H1 (cell line): ENCODE measurements at regions not wholly inside any gene's neighbourhood (a gene's known extent, or its start where the extent isn't known, plus 50 kb on each side); places are given as distances from the start of the nearest gene placed in this dataset.

ENCODE experiments used
- CTCF ChIA-PET: fragments of 300-600 bp; sonication (Branson Sonifier 250); formaldehyde crosslinking; loops from one replicate; lab custom pipeline; 2021; ENCODE audit not compliant: partially characterized antibody; lab: Charles Lee
- POLR2A ChIA-PET: fragments of 300-600 bp; sonication (Branson Sonifier 250); formaldehyde crosslinking; loops from one replicate; lab custom pipeline; 2021; ENCODE audit warnings: inconsistent platforms; ENCODE audit not compliant: partially characterized antibody; lab: Charles Lee
- DNase-seq, 2 experiments: peaks; one replicate each; pipeline versions ENCODE4 v3.0.0 to v3.0.0-alpha.2; 2010 to 2022; ENCODE audit warnings: low spot score in 2 of 2, low read depth in 1 of 2, mixed read lengths in 1 of 2
- FAIRE-seq: peaks from 2 replicates; lab custom pipeline; 2011; peaks lifted over from hg19 to GRCh38; lab: Jason Lieb, UNC
- H2AFZ ChIP-seq: 2 replicates; pipeline ENCODE4 v1.8.1; 2012; ENCODE audit warnings: low read length, inconsistent platforms
- H2AK5ac ChIP-seq: 2 replicates; pipeline ENCODE4 v1.6.1; 2013; ENCODE audit warnings: low read depth, low read length
- H2BK120ac ChIP-seq: replicated peaks from 2 replicates; pipeline ENCODE3; 2013; ENCODE audit warnings: low read depth, low read length, inconsistent platforms
- H2BK12ac ChIP-seq: 2 replicates; pipeline ENCODE4 v1.6.1; 2013; ENCODE audit warnings: low read depth, low read length
- H2BK15ac ChIP-seq: 2 replicates; pipeline ENCODE4 v1.6.1; 2013; ENCODE audit warnings: low read length
- H2BK20ac ChIP-seq: 2 replicates; pipeline ENCODE4 v1.6.1; 2013; ENCODE audit warnings: low read length
- H2BK5ac ChIP-seq: 2 replicates; pipeline ENCODE4 v1.6.1; 2013; ENCODE audit warnings: low read depth, low read length
- H3K14ac ChIP-seq: 2 replicates; pipeline ENCODE4 v1.6.1; 2013; ENCODE audit warnings: inconsistent platforms; ENCODE audit not compliant: insufficient read length
- H3K18ac ChIP-seq: 2 replicates; pipeline ENCODE4 v1.6.1; 2013; ENCODE audit warnings: low read length; ENCODE audit errors: extremely low read depth
- H3K23ac ChIP-seq: 2 replicates; pipeline ENCODE4 v1.6.1; 2013; ENCODE audit warnings: inconsistent platforms; ENCODE audit not compliant: insufficient read length
- H3K23me2 ChIP-seq: 2 replicates; pipeline ENCODE4 v1.6.1; 2013; ENCODE audit warnings: low read depth, low read length
- H3K27ac ChIP-seq: 2 replicates; pipeline ENCODE4 v1.6.1; 2011; ENCODE audit warnings: low read depth, low read length, inconsistent platforms
- H3K27me3 ChIP-seq, 4 experiments: replicated peaks in 1 of 4; 1 replicate in 1 of 4; 2 replicates in 3 of 4; pipeline versions ENCODE4 v1.6.1 to v1.8.1; 2011 to 2013; ENCODE audit warnings: low read length in 3 of 4, mild to moderate bottlenecking in 3 of 4, inconsistent platforms in 2 of 4, mixed read lengths in 2 of 4, moderate library complexity in 1 of 4; ENCODE audit not compliant: control insufficient read depth in 3 of 4, insufficient read depth in 3 of 4; ENCODE audit errors: extremely low read depth in 1 of 4
- H3K36me3 ChIP-seq, 4 experiments: 2 replicates each; pipeline versions ENCODE4 v1.6.1 to v1.8.1; 2011 to 2013; ENCODE audit warnings: mild to moderate bottlenecking in 4 of 4, low read length in 3 of 4, moderate library complexity in 2 of 4, control low read depth in 1 of 4, inconsistent platforms in 1 of 4; ENCODE audit not compliant: insufficient read depth in 4 of 4, control insufficient read depth in 2 of 4
- H3K4ac ChIP-seq: replicated peaks from 2 replicates; pipeline ENCODE3; 2013; ENCODE audit warnings: low read length, low read depth, mixed read lengths, inconsistent platforms; ENCODE audit not compliant: insufficient read length
- H3K4me1 ChIP-seq, 4 experiments: replicated peaks in 1 of 4; 1 replicate in 1 of 4; 2 replicates in 3 of 4; pipeline versions ENCODE4 v1.6.1 to v1.8.1; 2011 to 2013; ENCODE audit warnings: low read length in 3 of 4, inconsistent platforms in 2 of 4, mixed read lengths in 1 of 4; ENCODE audit not compliant: insufficient read depth in 4 of 4, control insufficient read depth in 3 of 4
- H3K4me2 ChIP-seq, 2 experiments: 2 replicates each; pipeline versions ENCODE4 v1.6.1 to v1.8.1; 2011 to 2013; ENCODE audit warnings: low read depth in 2 of 2, low read length in 2 of 2, control low read depth in 1 of 2, inconsistent platforms in 1 of 2, mild to moderate bottlenecking in 1 of 2; ENCODE audit not compliant: insufficient read depth in 1 of 2
- H3K4me3 ChIP-seq, 4 experiments: fragments of 200-600, 300-600 bp in 1 of 4; sonication (generic), shearing (Covaris generic), sonication (Bioruptor Twin) in 1 of 4; 2 replicates each; pipeline versions ENCODE4 v1.5.1 to v1.8.1; 2011 to 2016; ENCODE audit warnings: low read length in 4 of 4, low read depth in 3 of 4, control low read depth in 2 of 4, inconsistent platforms in 2 of 4, mild to moderate bottlenecking in 2 of 4, mixed read lengths in 1 of 4, moderate library complexity in 1 of 4; ENCODE audit not compliant: insufficient read depth in 2 of 4; ENCODE audit errors: extremely low read depth in 1 of 4
- H3K56ac ChIP-seq: replicated peaks from 2 replicates; pipeline ENCODE3; 2013; ENCODE audit warnings: low read depth, mild to moderate bottlenecking, mixed read lengths, low read length, inconsistent platforms; ENCODE audit not compliant: insufficient read length
- H3K79me1 ChIP-seq: 2 replicates; pipeline ENCODE4 v1.6.1; 2013; ENCODE audit warnings: low read depth, low read length, control low read depth
- H3K79me2 ChIP-seq, 2 experiments: 2 replicates each; pipeline versions ENCODE4 v1.6.1 to v1.8.1; 2012 to 2013; ENCODE audit warnings: low read length in 2 of 2, mild to moderate bottlenecking in 2 of 2, inconsistent platforms in 1 of 2; ENCODE audit not compliant: insufficient read depth in 2 of 2, control insufficient read depth in 1 of 2
- H3K9ac ChIP-seq, 4 experiments: replicated peaks in 1 of 4; 1 replicate in 1 of 4; 2 replicates in 3 of 4; pipeline versions ENCODE4 v1.6.1 to v1.8.1; 2011 to 2013; ENCODE audit warnings: low read depth in 3 of 4, low read length in 3 of 4, control low read depth in 2 of 4, mild to moderate bottlenecking in 2 of 4, moderate library complexity in 2 of 4, inconsistent platforms in 1 of 4; ENCODE audit errors: extremely low read depth in 1 of 4
- H3K9me3 ChIP-seq, 2 experiments: 2 replicates each; pipeline versions ENCODE4 v1.6.1 to v1.8.1; 2012 to 2013; ENCODE audit warnings: mild to moderate bottlenecking in 2 of 2, moderate library complexity in 2 of 2, control low read depth in 1 of 2, inconsistent platforms in 1 of 2, low read depth in 1 of 2, low read length in 1 of 2, mixed read lengths in 1 of 2; ENCODE audit not compliant: insufficient read depth in 2 of 2
- H4K20me1 ChIP-seq, 2 experiments: replicated peaks in 1 of 2; 2 replicates each; pipeline versions ENCODE3 to v1.8.1; 2011 to 2013; ENCODE audit warnings: inconsistent platforms in 2 of 2, low read length in 2 of 2, mild to moderate bottlenecking in 1 of 2; ENCODE audit not compliant: insufficient read depth in 2 of 2, control insufficient read depth in 1 of 2
- H4K5ac ChIP-seq: 2 replicates; pipeline ENCODE4 v1.6.1; 2013; ENCODE audit warnings: low read length, low read depth, mixed read lengths, inconsistent platforms; ENCODE audit not compliant: insufficient read length
- H4K8ac ChIP-seq: 2 replicates; pipeline ENCODE4 v1.8.0; 2013; ENCODE audit warnings: mild to moderate bottlenecking, moderate library complexity, low read length, inconsistent platforms; ENCODE audit not compliant: insufficient read depth; ENCODE audit errors: extremely low read depth
- H4K91ac ChIP-seq: replicated peaks from 2 replicates; pipeline ENCODE3; 2013; ENCODE audit warnings: low read length, mixed read lengths, inconsistent platforms; ENCODE audit not compliant: insufficient read length
- CHD2 ChIP-seq: IDR thresholded peaks from 2 replicates; pipeline ENCODE4 v1.6.1; 2012; ENCODE audit warnings: low read length, improper control_type of control experiment
- KDM1A ChIP-seq: fragments of 200-600, 300-600 bp; sonication (generic); IDR thresholded peaks from 2 replicates; pipeline ENCODE4 v1.7.1; 2016; ENCODE audit warnings: mild to moderate bottlenecking, low read length, borderline replicate concordance
- KDM4A ChIP-seq: IDR thresholded peaks from one replicate; pipeline ENCODE4 v1.7.1; 2012; ENCODE audit warnings: low read depth, mild to moderate bottlenecking, moderate library complexity, low read length, inconsistent platforms; ENCODE audit not compliant: severe bottlenecking
- POLR2A ChIP-seq, 2 experiments: IDR thresholded peaks; 1 replicate in 1 of 2; 2 replicates in 1 of 2; pipeline ENCODE4 v1.6.1; 2011; ENCODE audit warnings: low read depth in 2 of 2, low read length in 2 of 2, mild to moderate bottlenecking in 2 of 2; ENCODE audit errors: control extremely low read depth in 1 of 2
- POU5F1 ChIP-seq: IDR thresholded peaks from 2 replicates; pipeline ENCODE4 v1.6.1; 2011; ENCODE audit warnings: low read depth, mild to moderate bottlenecking, low read length, moderate library complexity
- RXRA ChIP-seq: IDR thresholded peaks from 2 replicates; pipeline ENCODE4 v1.6.1; 2011; ENCODE audit warnings: low read depth, mild to moderate bottlenecking, low read length, moderate library complexity; ENCODE audit not compliant: insufficient read depth
- SIX5 ChIP-seq: IDR thresholded peaks from 2 replicates; pipeline ENCODE4 v1.6.1; 2011; ENCODE audit warnings: mild to moderate bottlenecking, low read depth, low read length
- TAF1 ChIP-seq: IDR thresholded peaks from 2 replicates; pipeline ENCODE4 v1.6.1; 2011; ENCODE audit warnings: mild to moderate bottlenecking, low read depth, low read length
- WGBS, 2 experiments: shearing (Covaris generic) in 1 of 2; methylation state at CpG; one replicate each; pipeline versions ENCODE4 v1.1.6 to v1.1.7; 2013 to 2015; ENCODE audit warnings: low lambda C conversion rate in 2 of 2, mixed read lengths in 2 of 2, inconsistent platforms in 1 of 2, low coverage in 1 of 2, missing lambda C conversion rate in 1 of 2; ENCODE audit not compliant: insufficient replicate concordance in 2 of 2, insufficient coverage in 1 of 2, insufficient read length in 1 of 2; ENCODE audit errors: extremely low coverage in 1 of 2, missing lambda C conversion rate in 1 of 2; 5-methylcytosine and 5-hydroxymethylcytosine counted together

DNA sequence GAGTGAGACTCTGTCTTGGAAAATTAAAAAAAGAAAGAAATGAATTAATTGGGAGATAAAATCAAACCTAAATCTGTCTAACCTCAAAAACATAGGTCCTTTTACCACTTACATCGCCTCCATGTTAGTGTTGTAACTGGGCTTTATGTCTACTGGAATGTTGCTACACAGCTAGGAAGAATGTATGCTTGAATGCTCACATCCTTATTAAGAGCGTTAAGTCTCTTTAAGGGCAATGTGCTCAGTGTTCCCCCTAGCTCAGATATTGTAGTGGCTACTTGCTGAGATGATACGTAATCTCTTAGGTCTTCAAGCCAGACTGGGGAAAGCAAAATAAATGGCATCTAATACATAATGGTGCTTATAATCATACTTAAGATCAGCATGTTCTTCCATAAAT, 1072.8 kb downstream of the PDHA2 start:
- Histone ChIP-seq H3K9me3 (no peaks in the 10 kb centered on the region), H3K79me2 (no peaks in the 10 kb centered on the region), H3K4me1 (peaks cover 0 to 3% (median 0%) of the 10 kb centered on the region in 4 experiments; a peak in 1 of 7 replicates), H3K23ac (no peak overlapping the region), H4K5ac (no peak overlapping the region), H3K23me2 (no peaks in the 10 kb centered on the region), H2AK5ac (no peak overlapping the region), H4K8ac (no peak overlapping the region), H3K9ac (no peak overlapping the region; a peak in 1 of 7 replicates), H2BK12ac (no peak overlapping the region), H4K91ac (no peak overlapping the region), H4K20me1 (no peaks in the 10 kb centered on the region), H2BK15ac (no peak overlapping the region), H3K27ac (no peak overlapping the region), H2BK120ac (no peak overlapping the region), H2BK5ac (no peak overlapping the region), H3K27me3 (no peaks in the 10 kb centered on the region), H3K14ac (no peak overlapping the region), H3K56ac (no peak overlapping the region), H2AFZ (no peak overlapping the region; the same call in 1 of the 2 replicates), H3K4me3 (no peak overlapping the region), H3K4me2 (no peak overlapping the region), H3K4ac (no peak overlapping the region), H3K79me1 (no peaks in the 10 kb centered on the region), H2BK20ac (no peak overlapping the region), H3K36me3 (no peaks in the 10 kb centered on the region), H3K18ac (no peak overlapping the region)
- 93% methylated on average over 3 of the region's 3 CpGs; no CpG with 5 or more reads in 1 of the 2 experiments for WGBS, 2 experiments
- ChIA-PET POLR2A (no interaction called here), CTCF (no interaction called here)
- FAIRE-seq = no peak
- DNase-seq = no peak
- TF ChIP-seq RXRA = no peak
- no peak for TF ChIP-seq POU5F1
- no peak for TF ChIP-seq POLR2A (IDR thresholded peaks at IDR 0.05; ENCODE audit: control extremely low read depth in 1 of 2, low read depth in 2 of 2, low read length in 2 of 2)
- no peak for TF ChIP-seq SIX5
- no peak for TF ChIP-seq TAF1
- TF ChIP-seq KDM4A = no peak
- no peak for TF ChIP-seq KDM1A
- TF ChIP-seq CHD2 = no peak
